ENCODE measurements at regions not wholly inside any gene's neighbourhood (a gene's known extent, or its start where the extent isn't known, plus 50 kb on each side); places are given as distances from the start of the nearest gene placed in this dataset.

- TF ChIP-seq CTCF (conservative IDR thresholded peaks at IDR 0.05) (no peak), ZFX (IDR thresholded peaks at IDR 0.05) (no peak)
- H3K27ac ChIP-seq = no peak overlapping the region
These were observed 685.6 kb downstream of the TBC1D32 start for GRCh38 chr6:120648713-120649112.

- TF ChIP-seq ZFX (IDR thresholded peaks at IDR 0.05) (no peak), CTCF (conservative IDR thresholded peaks at IDR 0.05) (no peak)
These were observed 688.2 kb downstream of the TBC1D32 start for GRCh38 chr6:120646101-120646500.

GRCh38 chr6:120632975-120633374, 701.3 kb downstream of the TBC1D32 start:
- no peak overlapping the region for H3K27ac ChIP-seq
- TF ChIP-seq ZFX (IDR thresholded peaks at IDR 0.05) = no peak
- no peak for TF ChIP-seq CTCF (conservative IDR thresholded peaks at IDR 0.05)

More at GRCh38 chr6:120646101-120646500, 688.2 kb downstream of the TBC1D32 start:
- no peak overlapping the region for H3K27ac ChIP-seq

- no peak overlapping the region for H3K27ac ChIP-seq
- TF ChIP-seq ZFX (IDR thresholded peaks at IDR 0.05) (no peak), CTCF (conservative IDR thresholded peaks at IDR 0.05) (no peak)
These were observed 706.7 kb downstream of the TBC1D32 start for GRCh38 chr6:120627612-120628011.

GRCh38 chr6:120622127-120622631, 712.1 kb downstream of the TBC1D32 start:
- TF ChIP-seq ZFX (IDR thresholded peaks at IDR 0.05) = no peak
- TF ChIP-seq CTCF (conservative IDR thresholded peaks at IDR 0.05) = no peak
- H3K27ac ChIP-seq = no peak overlapping the region

GRCh38 chr6:120620900-120621299, 713.4 kb downstream of the TBC1D32 start:
- TF ChIP-seq CTCF (conservative IDR thresholded peaks at IDR 0.05) (no peak), ZFX (IDR thresholded peaks at IDR 0.05) (no peak)

GRCh38 chr6:120615238-120615637, 719.0 kb downstream of the TBC1D32 start:
- H3K27ac ChIP-seq = no peak overlapping the region
- no peak for TF ChIP-seq ZFX (IDR thresholded peaks at IDR 0.05)
- no peak for TF ChIP-seq CTCF (conservative IDR thresholded peaks at IDR 0.05)

More at GRCh38 chr6:120620900-120621299, 713.4 kb downstream of the TBC1D32 start:
- H3K27ac ChIP-seq = no peak overlapping the region

All from C4-2B (cell line).